ENCODE measurements at regions not wholly inside any gene's neighbourhood (a gene's known extent, or its start where the extent isn't known, plus 50 kb on each side); places are given as distances from the start of the nearest gene placed in this dataset.

DNA sequence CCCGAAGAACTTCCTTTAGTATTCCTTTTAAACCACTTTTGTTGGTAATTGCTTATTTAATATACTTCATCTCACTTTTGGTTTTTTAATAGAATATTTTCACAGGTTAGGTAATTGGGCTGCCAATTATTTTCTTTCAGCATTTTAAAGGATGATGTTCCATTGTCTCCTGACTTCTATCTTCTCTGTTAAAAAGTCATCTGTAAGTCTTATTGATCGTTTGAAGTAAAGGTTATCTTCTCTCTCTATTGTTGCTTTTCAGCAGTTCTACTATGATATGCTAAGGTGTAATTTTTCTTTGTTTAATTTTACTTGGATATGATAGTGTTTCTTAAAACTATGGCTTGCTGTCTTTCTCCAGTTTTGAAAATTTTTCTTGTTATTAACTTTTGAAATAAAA lies 307.5 kb downstream of the MAP2K4 start:
- no peaks in the 10 kb centered on the region for H3K36me3 ChIP-seq (ENCODE audit: control insufficient read depth, insufficient read depth, low read length)
- H3K9ac ChIP-seq (ENCODE audit: low read depth, low read length): no peak overlapping the region
- no peaks in the 10 kb centered on the region for H3K27me3 ChIP-seq (ENCODE audit: control insufficient read depth, insufficient read depth, low read length)
- H3K9me3 ChIP-seq (ENCODE audit: control insufficient read depth, insufficient read depth, low read length): peaks cover 36% of the 10 kb centered on the region
- H3K4me1 ChIP-seq (ENCODE audit: control insufficient read depth, insufficient read depth, low read length): no peaks in the 10 kb centered on the region
- H3K27ac ChIP-seq (ENCODE audit: low read depth, low read length): no peak overlapping the region
- H3K4me3 ChIP-seq (ENCODE audit: low read depth, low read length): no peak overlapping the region

DNA sequence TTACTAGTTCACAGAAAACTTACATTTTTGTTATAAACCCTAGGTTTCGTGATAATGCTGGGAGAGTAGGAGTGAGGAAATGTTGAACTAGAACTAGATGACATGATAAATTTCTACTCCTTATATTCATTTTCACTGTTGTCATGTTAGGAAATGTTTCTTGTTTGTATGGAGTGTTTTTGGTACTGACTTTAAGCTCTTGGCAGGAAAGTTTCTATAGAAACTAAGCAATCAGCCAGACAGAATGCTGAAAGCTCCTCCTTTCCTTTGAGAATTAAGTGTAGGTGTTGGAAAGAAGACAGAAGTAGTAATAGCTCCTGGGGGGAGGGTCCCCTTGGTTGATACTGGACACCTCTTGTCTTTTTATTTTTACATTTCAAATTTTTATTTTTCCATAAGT lies 309.8 kb downstream of the MAP2K4 start:
- H3K4me1 ChIP-seq (ENCODE audit: control insufficient read depth, insufficient read depth, low read length): no peaks in the 10 kb centered on the region

GRCh38 chr17:12341328-12341727 lies 320.7 kb downstream of the MAP2K4 start:
- Histone ChIP-seq H3K27me3 (ENCODE audit: control insufficient read depth, insufficient read depth, low read length) (no peaks in the 10 kb centered on the region), H3K9ac (ENCODE audit: low read depth, low read length) (no peak overlapping the region), H3K36me3 (ENCODE audit: control insufficient read depth, insufficient read depth, low read length) (no peaks in the 10 kb centered on the region), H3K4me3 (ENCODE audit: low read depth, low read length) (no peak overlapping the region), H3K4me1 (ENCODE audit: control insufficient read depth, insufficient read depth, low read length) (no peaks in the 10 kb centered on the region), H3K9me3 (ENCODE audit: control insufficient read depth, insufficient read depth, low read length) (no peaks in the 10 kb centered on the region), H3K27ac (ENCODE audit: low read depth, low read length) (no peak overlapping the region)

More for the DNA sequence above, 309.8 kb downstream of the MAP2K4 start:
- H3K36me3 ChIP-seq (ENCODE audit: control insufficient read depth, insufficient read depth, low read length): no peaks in the 10 kb centered on the region
- H3K4me3 ChIP-seq (ENCODE audit: low read depth, low read length): no peak overlapping the region
- peaks cover 36% of the 10 kb centered on the region for H3K9me3 ChIP-seq (ENCODE audit: control insufficient read depth, insufficient read depth, low read length)
- no peaks in the 10 kb centered on the region for H3K27me3 ChIP-seq (ENCODE audit: control insufficient read depth, insufficient read depth, low read length)
- no peak overlapping the region for H3K9ac ChIP-seq (ENCODE audit: low read depth, low read length)
- H3K27ac ChIP-seq (ENCODE audit: low read depth, low read length): no peak overlapping the region

GRCh38 chr17:12342161-12342560 lies 321.5 kb downstream of the MAP2K4 start:
- no peak overlapping the region for H3K4me3 ChIP-seq (ENCODE audit: low read depth, low read length)
- H3K9ac ChIP-seq (ENCODE audit: low read depth, low read length): no peak overlapping the region
- no peaks in the 10 kb centered on the region for H3K9me3 ChIP-seq (ENCODE audit: control insufficient read depth, insufficient read depth, low read length)
- H3K27me3 ChIP-seq (ENCODE audit: control insufficient read depth, insufficient read depth, low read length): no peaks in the 10 kb centered on the region
- no peaks in the 10 kb centered on the region for H3K36me3 ChIP-seq (ENCODE audit: control insufficient read depth, insufficient read depth, low read length)
- H3K27ac ChIP-seq (ENCODE audit: low read depth, low read length): no peak overlapping the region
- H3K4me1 ChIP-seq (ENCODE audit: control insufficient read depth, insufficient read depth, low read length): no peaks in the 10 kb centered on the region

DNA sequence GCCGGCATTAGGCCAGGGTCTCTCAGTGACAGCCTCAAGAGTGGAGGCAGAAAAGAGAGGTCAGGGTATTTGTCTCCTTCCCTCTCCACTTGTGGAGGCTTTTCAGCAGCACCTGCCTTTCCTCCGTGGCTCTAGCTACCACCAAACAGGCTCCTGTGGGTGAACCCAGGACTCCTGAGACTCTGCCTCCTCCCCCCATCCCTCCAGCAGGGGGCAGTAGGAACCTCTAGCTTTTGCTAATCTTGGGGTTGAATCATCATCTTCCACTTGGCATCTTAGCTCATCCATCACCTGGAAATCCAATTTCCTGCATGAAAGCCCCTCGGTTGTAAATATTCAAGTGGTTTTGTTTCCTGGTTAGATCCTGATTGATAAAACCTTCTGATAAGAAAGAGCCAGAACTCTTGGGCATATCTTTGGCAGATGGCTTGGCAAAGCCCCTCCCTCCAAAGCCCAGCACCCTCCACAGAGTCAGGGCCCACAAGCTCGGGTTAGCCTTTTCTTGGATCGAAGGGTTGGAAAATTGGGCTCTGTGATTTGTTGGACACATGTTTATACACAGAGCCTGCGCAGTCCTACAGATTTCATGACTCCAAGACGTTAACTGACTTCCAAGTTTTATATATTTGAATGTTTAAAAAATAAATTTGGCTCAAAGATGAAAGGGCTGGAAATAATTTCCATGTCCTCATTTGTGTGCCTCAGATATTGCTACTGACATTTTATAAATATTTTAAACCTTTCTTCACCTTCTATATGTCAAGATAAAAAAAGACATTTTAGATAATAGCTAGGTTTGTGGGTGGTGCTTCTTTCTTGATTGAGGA lies 322.1 kb downstream of the MAP2K4 start:
- Histone ChIP-seq H3K27ac (ENCODE audit: low read depth, low read length) (no peak overlapping the region), H3K4me3 (ENCODE audit: low read depth, low read length) (no peak overlapping the region), H3K36me3 (ENCODE audit: control insufficient read depth, insufficient read depth, low read length) (no peaks in the 10 kb centered on the region), H3K27me3 (ENCODE audit: control insufficient read depth, insufficient read depth, low read length) (no peaks in the 10 kb centered on the region), H3K9me3 (ENCODE audit: control insufficient read depth, insufficient read depth, low read length) (no peaks in the 10 kb centered on the region), H3K4me1 (ENCODE audit: control insufficient read depth, insufficient read depth, low read length) (no peaks in the 10 kb centered on the region), H3K9ac (ENCODE audit: low read depth, low read length) (no peak overlapping the region)

DNA sequence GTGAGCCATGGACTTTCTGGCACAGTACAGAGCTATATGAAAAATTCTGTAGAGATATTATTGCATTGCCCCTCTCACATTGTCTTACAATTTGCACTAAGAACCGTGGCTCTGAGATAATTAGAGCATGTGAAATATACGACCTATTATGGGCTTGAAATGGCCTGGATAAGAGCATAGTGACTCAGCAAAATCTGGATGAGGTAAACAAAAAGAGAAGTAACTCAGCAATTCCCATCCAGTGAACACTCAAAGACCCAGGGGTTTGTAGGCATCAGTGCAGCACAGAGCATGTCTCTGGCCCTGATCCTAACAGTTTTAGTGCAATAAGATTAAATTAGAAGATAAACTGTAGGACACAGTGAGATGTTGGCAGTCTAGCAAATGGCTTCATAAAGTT lies 317.2 kb upstream of the MYOCD start:
- Histone ChIP-seq H3K27me3 (ENCODE audit: control insufficient read depth, insufficient read depth, low read length) (no peaks in the 10 kb centered on the region), H3K4me1 (ENCODE audit: control insufficient read depth, insufficient read depth, low read length) (no peaks in the 10 kb centered on the region), H3K27ac (ENCODE audit: low read depth, low read length) (no peak overlapping the region), H3K9me3 (ENCODE audit: control insufficient read depth, insufficient read depth, low read length) (no peaks in the 10 kb centered on the region), H3K4me3 (ENCODE audit: low read depth, low read length) (no peak overlapping the region), H3K36me3 (ENCODE audit: control insufficient read depth, insufficient read depth, low read length) (no peaks in the 10 kb centered on the region), H3K9ac (ENCODE audit: low read depth, low read length) (no peak overlapping the region)

- H3K4me1 ChIP-seq (ENCODE audit: control insufficient read depth, insufficient read depth, low read length): no peaks in the 10 kb centered on the region
- no peak overlapping the region for H3K9ac ChIP-seq (ENCODE audit: low read depth, low read length)
- no peak overlapping the region for H3K4me3 ChIP-seq (ENCODE audit: low read depth, low read length)
- H3K27me3 ChIP-seq (ENCODE audit: control insufficient read depth, insufficient read depth, low read length): no peaks in the 10 kb centered on the region
- H3K27ac ChIP-seq (ENCODE audit: low read depth, low read length): no peak overlapping the region
- H3K36me3 ChIP-seq (ENCODE audit: control insufficient read depth, insufficient read depth, low read length): no peaks in the 10 kb centered on the region
- H3K9me3 ChIP-seq (ENCODE audit: control insufficient read depth, insufficient read depth, low read length): no peaks in the 10 kb centered on the region
Observed at GRCh38 chr17:12349297-12349696, 316.4 kb upstream of the MYOCD start.

GRCh38 chr17:12352127-12352526 lies 313.6 kb upstream of the MYOCD start:
- H3K4me3 ChIP-seq (ENCODE audit: low read depth, low read length): no peak overlapping the region
- no peaks in the 10 kb centered on the region for H3K9me3 ChIP-seq (ENCODE audit: control insufficient read depth, insufficient read depth, low read length)
- H3K27ac ChIP-seq (ENCODE audit: low read depth, low read length): no peak overlapping the region
- H3K36me3 ChIP-seq (ENCODE audit: control insufficient read depth, insufficient read depth, low read length): no peaks in the 10 kb centered on the region
- no peak overlapping the region for H3K9ac ChIP-seq (ENCODE audit: low read depth, low read length)
- no peaks in the 10 kb centered on the region for H3K27me3 ChIP-seq (ENCODE audit: control insufficient read depth, insufficient read depth, low read length)
- no peaks in the 10 kb centered on the region for H3K4me1 ChIP-seq (ENCODE audit: control insufficient read depth, insufficient read depth, low read length)

DNA sequence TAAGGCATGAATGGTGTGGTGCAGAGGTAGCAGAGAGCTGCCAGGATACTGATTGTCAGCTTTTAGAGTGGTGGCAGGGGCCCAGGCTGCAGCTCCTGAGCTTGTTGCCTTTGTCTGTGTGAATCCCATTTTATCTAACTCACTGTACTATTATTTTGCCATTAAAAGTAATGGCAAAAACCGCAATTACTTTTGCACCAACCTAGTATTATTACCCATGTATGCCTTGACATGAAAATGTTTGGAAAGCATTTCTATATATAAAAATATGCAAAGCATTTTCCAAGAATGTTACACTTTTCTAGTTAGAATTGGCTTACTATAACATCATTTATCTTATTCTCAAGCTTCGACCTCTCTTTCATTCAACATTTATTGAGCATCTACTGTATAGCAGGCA lies 308.1 kb upstream of the MYOCD start:
- Histone ChIP-seq H3K4me1 (ENCODE audit: control insufficient read depth, insufficient read depth, low read length) (no peaks in the 10 kb centered on the region), H3K36me3 (ENCODE audit: control insufficient read depth, insufficient read depth, low read length) (no peaks in the 10 kb centered on the region), H3K4me3 (ENCODE audit: low read depth, low read length) (no peak overlapping the region), H3K27ac (ENCODE audit: low read depth, low read length) (no peak overlapping the region), H3K9me3 (ENCODE audit: control insufficient read depth, insufficient read depth, low read length) (no peaks in the 10 kb centered on the region), H3K9ac (ENCODE audit: low read depth, low read length) (no peak overlapping the region), H3K27me3 (ENCODE audit: control insufficient read depth, insufficient read depth, low read length) (no peaks in the 10 kb centered on the region)

GRCh38 chr17:12358477-12358876 lies 307.2 kb upstream of the MYOCD start:
- Histone ChIP-seq H3K4me3 (ENCODE audit: low read depth, low read length) (no peak overlapping the region), H3K27me3 (ENCODE audit: control insufficient read depth, insufficient read depth, low read length) (no peaks in the 10 kb centered on the region), H3K9me3 (ENCODE audit: control insufficient read depth, insufficient read depth, low read length) (no peaks in the 10 kb centered on the region), H3K27ac (ENCODE audit: low read depth, low read length) (no peak overlapping the region), H3K36me3 (ENCODE audit: control insufficient read depth, insufficient read depth, low read length) (no peaks in the 10 kb centered on the region), H3K9ac (ENCODE audit: low read depth, low read length) (no peak overlapping the region), H3K4me1 (ENCODE audit: control insufficient read depth, insufficient read depth, low read length) (no peaks in the 10 kb centered on the region)

- no peaks in the 10 kb centered on the region for H3K4me1 ChIP-seq (ENCODE audit: control insufficient read depth, insufficient read depth, low read length)
- no peaks in the 10 kb centered on the region for H3K36me3 ChIP-seq (ENCODE audit: control insufficient read depth, insufficient read depth, low read length)
- H3K9me3 ChIP-seq (ENCODE audit: control insufficient read depth, insufficient read depth, low read length): 0 out of 2 replicates have a peak, but pooled peaks cover 4% of the 10 kb centered on the region
- H3K27me3 ChIP-seq (ENCODE audit: control insufficient read depth, insufficient read depth, low read length): no peaks in the 10 kb centered on the region
- H3K4me3 ChIP-seq (ENCODE audit: low read depth, low read length): no peak overlapping the region
- H3K27ac ChIP-seq (ENCODE audit: low read depth, low read length): no peak overlapping the region
- H3K9ac ChIP-seq (ENCODE audit: low read depth, low read length): no peak overlapping the region
Observed at GRCh38 chr17:12362853-12363455, 302.7 kb upstream of the MYOCD start.
